Activated T-helper 1 cell treated with anti-CD3 and anti-CD28 coated beads, Interleukin-12 subunit alpha, Interleukin-12 subunit beta, Interleukin-2, Interleukin-4 antibody, amounts not matched to agents 30 ng/mL and 10 ng/mL and 1 ng/mL, durations not matched to agents 14 hours and 24 hours and 36 hours (primary cell): ENCODE measurements at regions not wholly inside any gene's neighbourhood (a gene's known extent, or its start where the extent isn't known, plus 50 kb on each side); places are given as distances from the start of the nearest gene placed in this dataset.

Experiments used
- DNase-seq: peaks from one replicate; pipeline ENCODE4 v3.0.0; 2021; ENCODE audit warnings: low spot score
- H3K27ac Mint-ChIP-seq: one replicate; pipeline ENCODE4 v1.8.0; 2021; ENCODE audit warnings: mild to moderate bottlenecking, mixed read lengths
- H3K27me3 Mint-ChIP-seq: one replicate; pipeline ENCODE4 v1.8.0; 2022; ENCODE audit warnings: mild to moderate bottlenecking, moderate library complexity, mixed read lengths; ENCODE audit not compliant: insufficient read depth
- H3K36me3 Mint-ChIP-seq: one replicate; pipeline ENCODE4 v1.8.0; 2021; ENCODE audit warnings: low read depth, mixed read lengths
- H3K4me1 Mint-ChIP-seq: one replicate; pipeline ENCODE4 v1.8.0; 2021; ENCODE audit warnings: low read depth, mixed read lengths
- H3K4me3 Mint-ChIP-seq: one replicate; pipeline ENCODE4 v1.8.0; 2021; ENCODE audit warnings: mild to moderate bottlenecking, moderate library complexity, mixed read lengths
- H3K9me3 Mint-ChIP-seq: one replicate; pipeline ENCODE4 v1.8.0; 2021; ENCODE audit warnings: mixed read lengths
- intact Hi-C: fragments of 100-400 bp; cut with micrococcal nuclease; formaldehyde crosslinking; loops from one replicate; pipeline ENCODE4 v1.15.1; 2024

DNA sequence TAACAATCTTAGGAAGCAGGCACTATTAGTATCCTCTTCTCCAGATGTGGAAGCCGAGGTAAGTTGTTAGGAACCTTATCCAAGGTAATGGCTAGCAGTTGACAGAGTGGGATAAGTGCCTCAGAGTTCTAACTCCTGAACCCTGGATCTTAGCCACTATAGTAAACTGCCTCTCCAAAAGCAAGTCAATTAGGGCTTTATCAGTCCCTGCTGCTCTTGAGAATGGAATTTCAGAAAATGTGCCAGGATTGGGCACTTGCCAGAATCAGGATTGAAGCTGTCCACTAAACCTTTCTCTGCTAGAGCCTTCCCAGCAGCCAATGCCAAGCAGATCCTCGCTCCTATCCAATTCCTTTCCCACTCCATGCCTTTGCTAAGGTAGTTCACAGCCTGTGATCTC lies 777.5 kb upstream of the POM121L12 start:
- Mint-ChIP-seq H3K27ac (no peak overlapping the region), H3K9me3 (peaks cover 24% of the 10 kb centered on the region), H3K36me3 (no peaks in the 10 kb centered on the region), H3K27me3 (no peaks in the 10 kb centered on the region), H3K4me1 (no peaks in the 10 kb centered on the region), H3K4me3 (no peak overlapping the region)
- DNase-seq: no peak
- intact Hi-C loops: no loop called here

DNA sequence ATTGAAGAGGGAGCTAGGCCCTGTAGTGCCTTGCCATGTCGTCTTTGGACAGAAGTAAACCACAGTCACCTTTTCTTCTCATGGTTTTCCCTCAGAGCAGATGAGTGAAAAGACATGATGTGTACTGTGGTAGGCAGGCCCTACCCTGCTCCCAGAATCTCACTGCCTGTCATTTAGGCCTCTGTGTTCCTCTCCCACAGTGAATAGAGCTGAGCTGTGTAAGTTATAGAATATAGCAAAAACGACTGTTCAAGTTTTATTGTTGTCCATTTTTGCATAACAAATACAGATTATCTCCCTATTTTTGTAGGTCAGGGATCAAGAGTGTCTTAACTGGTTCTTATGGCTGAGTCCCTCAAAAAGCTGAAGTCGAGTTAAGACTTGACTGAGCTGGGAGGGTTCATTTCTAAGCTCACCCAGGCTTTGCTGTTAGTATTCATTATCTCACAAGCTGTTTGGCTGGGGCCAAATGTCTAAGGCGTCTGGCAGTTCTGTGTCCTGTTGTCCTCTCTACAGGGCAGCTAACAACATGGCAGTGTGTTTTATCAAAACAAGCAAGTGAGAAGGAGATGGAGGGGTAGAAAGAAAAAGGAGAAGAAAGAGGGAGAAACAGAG lies 780.9 kb upstream of the POM121L12 start:
- Mint-ChIP-seq H3K9me3 (peaks cover 30% of the 10 kb centered on the region), H3K4me1 (no peaks in the 10 kb centered on the region), H3K36me3 (no peaks in the 10 kb centered on the region), H3K27me3 (no peaks in the 10 kb centered on the region), H3K4me3 (no peak overlapping the region), H3K27ac (no peak overlapping the region)
- DNase-seq: no peak
- intact Hi-C loops: no loop called here

DNA sequence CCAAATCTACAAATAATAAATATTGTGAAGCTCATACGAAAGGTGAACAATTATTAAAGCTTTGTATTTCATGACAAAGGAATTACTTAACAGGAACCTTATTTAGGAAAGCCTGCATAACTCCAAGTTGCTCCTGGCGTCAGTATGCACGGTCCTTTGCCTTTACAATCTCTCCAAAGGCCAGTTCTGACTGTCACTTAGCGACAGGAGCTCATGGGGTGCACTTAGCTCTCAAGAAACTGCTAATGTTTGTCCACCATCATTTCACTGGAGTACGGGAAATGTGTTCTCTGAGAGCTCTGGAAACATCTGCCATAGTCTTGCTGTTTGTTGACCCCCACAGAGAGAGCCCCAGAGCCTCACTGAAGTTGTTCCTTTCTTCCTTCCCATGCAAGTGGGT lies 781.5 kb upstream of the POM121L12 start:
- no peaks in the 10 kb centered on the region for H3K27me3 Mint-ChIP-seq

DNA sequence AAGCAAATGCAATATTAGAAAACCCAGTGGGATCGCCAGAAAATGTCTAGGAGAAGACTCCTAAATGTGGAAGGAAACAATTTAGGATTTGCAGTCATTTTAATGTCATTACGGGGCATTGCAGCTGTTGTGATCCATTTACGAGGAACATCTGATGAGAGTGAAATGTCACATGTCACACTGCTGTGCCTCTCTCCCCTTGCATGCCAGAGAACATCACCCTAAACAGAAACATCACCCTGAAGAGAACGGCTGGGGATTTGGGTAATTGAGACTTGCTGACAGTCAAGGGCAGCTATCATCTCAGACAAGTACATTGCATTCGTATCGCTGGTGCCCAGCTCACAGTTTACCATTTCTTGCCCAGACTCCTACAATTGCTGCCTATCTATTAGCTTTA lies 785.7 kb upstream of the POM121L12 start:
- H3K27me3 Mint-ChIP-seq: no peaks in the 10 kb centered on the region
- no peak overlapping the region for H3K27ac Mint-ChIP-seq

More for the DNA sequence above, 781.5 kb upstream of the POM121L12 start:
- intact Hi-C loops: no loop called here
- no peaks in the 10 kb centered on the region for H3K4me1 Mint-ChIP-seq
- H3K9me3 Mint-ChIP-seq: peaks cover 26% of the 10 kb centered on the region
- no peak for DNase-seq
- H3K36me3 Mint-ChIP-seq: no peaks in the 10 kb centered on the region
- H3K27ac Mint-ChIP-seq: no peak overlapping the region
- H3K4me3 Mint-ChIP-seq: no peak overlapping the region

DNA sequence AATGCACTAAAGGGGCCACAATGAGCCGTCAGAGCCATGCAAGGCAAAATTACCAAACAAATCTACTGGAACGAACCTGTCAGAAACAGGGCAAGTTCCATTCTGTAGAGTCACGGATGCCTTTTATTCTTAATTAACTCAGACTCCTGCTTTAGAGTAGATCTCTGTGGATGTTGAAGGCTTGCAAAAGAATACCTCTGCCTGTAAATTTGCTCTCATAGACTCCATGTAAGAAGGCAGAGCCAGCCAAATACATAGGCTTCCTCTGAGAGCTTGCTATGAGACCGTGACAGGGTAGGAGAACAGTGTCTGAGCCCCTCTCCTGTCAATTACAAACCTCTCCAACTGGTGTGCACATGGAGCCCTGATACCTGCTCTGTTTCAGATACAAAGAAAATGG lies 787.9 kb upstream of the POM121L12 start:
- intact Hi-C loops: no loop called here
- Mint-ChIP-seq H3K9me3 (peaks cover 14% of the 10 kb centered on the region), H3K27ac (no peak overlapping the region), H3K36me3 (no peaks in the 10 kb centered on the region), H3K4me3 (no peak overlapping the region), H3K4me1 (no peaks in the 10 kb centered on the region), H3K27me3 (no peaks in the 10 kb centered on the region)
- no peak for DNase-seq

More for the DNA sequence above, 785.7 kb upstream of the POM121L12 start:
- H3K36me3 Mint-ChIP-seq: no peaks in the 10 kb centered on the region
- H3K4me3 Mint-ChIP-seq: no peak overlapping the region
- intact Hi-C loops: no loop called here
- peaks cover 12% of the 10 kb centered on the region for H3K9me3 Mint-ChIP-seq
- no peak for DNase-seq
- H3K4me1 Mint-ChIP-seq: no peaks in the 10 kb centered on the region

DNA sequence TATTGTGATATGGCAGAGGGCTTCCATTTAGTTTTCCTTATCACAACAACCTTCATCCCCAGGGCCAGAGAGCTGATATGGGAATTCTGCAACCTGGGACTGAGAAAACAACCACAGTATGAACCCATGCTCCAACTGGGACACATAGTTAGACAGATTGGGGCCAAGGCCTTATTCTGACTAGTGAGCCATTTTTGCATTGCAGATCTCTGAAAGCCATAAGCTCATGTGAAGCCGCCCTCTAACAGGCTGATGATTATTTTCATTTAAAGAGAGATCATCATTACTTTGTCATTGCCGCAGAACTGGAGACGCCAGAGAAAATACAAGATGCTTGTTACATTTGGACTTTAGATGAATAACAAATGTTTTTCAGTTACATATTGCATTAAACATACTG lies 791.7 kb upstream of the POM121L12 start:
- Mint-ChIP-seq H3K4me1 (no peaks in the 10 kb centered on the region), H3K27me3 (no peaks in the 10 kb centered on the region), H3K9me3 (peaks cover 17% of the 10 kb centered on the region), H3K27ac (no peak overlapping the region), H3K4me3 (no peak overlapping the region), H3K36me3 (no peaks in the 10 kb centered on the region)
- no peak for DNase-seq
- intact Hi-C loops: no loop called here

DNA sequence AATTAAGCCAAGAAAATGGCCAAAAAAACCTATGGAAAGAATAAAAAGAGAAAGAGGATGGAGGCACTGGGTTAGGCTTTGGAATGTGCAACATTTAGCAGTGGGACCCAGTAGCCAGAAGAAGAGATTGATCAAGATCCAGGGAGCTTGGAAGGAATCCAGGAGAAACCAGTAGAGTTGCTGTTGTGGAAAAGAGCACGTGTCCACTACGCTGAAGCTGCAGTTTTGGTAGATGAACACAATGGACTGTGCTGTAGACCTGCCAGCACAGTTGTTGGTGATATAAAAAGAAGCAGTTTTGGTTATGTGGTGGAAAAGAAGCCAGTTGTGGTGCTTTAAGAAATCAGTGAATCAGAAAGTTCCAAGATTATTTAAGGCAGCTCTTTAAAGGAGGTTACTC lies 802.2 kb upstream of the POM121L12 start:
- H3K36me3 Mint-ChIP-seq: no peaks in the 10 kb centered on the region
- intact Hi-C loops: no loop called here
- no peaks in the 10 kb centered on the region for H3K4me1 Mint-ChIP-seq
- no peak overlapping the region for H3K4me3 Mint-ChIP-seq
- DNase-seq: no peak
- peaks cover 13% of the 10 kb centered on the region for H3K9me3 Mint-ChIP-seq
- no peaks in the 10 kb centered on the region for H3K27me3 Mint-ChIP-seq
- no peak overlapping the region for H3K27ac Mint-ChIP-seq

DNA sequence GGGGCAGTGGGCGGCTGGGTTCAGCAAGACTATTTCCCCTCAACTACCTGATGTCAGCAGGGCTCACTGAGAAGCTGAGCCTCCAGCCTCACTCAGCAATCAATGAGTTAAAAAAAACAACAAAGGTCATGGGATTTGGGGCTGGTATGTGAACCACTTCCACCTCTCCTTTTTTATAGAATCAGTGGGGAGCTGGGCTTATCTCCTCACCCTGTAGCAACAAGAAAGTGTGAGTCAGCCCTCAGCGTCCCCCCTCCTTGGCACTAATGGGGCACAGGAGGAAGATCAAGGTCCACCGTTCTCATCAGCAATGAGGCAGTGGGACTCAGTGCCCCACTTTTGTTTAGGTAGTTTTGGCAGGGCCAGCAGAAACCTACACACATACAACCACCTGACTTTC lies 823.5 kb upstream of the POM121L12 start:
- no peaks in the 10 kb centered on the region for H3K36me3 Mint-ChIP-seq
- intact Hi-C loops: no loop called here
- H3K4me1 Mint-ChIP-seq: no peaks in the 10 kb centered on the region
- H3K4me3 Mint-ChIP-seq: no peak overlapping the region
- no peak for DNase-seq
- H3K27ac Mint-ChIP-seq: no peak overlapping the region
- peaks cover 13% of the 10 kb centered on the region for H3K9me3 Mint-ChIP-seq
- no peaks in the 10 kb centered on the region for H3K27me3 Mint-ChIP-seq

DNA sequence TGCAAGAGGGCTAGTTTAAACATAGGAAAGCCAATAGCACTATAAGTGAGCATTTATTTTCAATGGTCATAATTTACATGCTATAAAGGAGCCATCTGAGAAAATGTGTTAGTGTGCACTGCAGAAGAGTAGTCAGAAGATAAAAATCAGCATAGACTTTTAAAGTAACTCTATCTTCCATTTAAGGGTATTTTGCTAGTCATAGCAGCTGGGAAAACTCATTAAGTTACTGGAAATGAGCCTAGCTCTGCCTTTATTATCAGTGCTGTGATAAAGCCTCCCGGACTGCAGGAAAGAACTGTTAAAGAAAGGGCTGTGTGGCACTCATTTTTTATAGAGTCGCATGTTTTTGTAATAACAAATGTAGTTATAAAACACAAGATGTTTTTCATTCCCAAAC lies 825.8 kb upstream of the POM121L12 start:
- no peaks in the 10 kb centered on the region for H3K27me3 Mint-ChIP-seq
- no peak overlapping the region for H3K4me3 Mint-ChIP-seq
- H3K4me1 Mint-ChIP-seq: no peaks in the 10 kb centered on the region
- DNase-seq: no peak
- intact Hi-C loops: no loop called here
- peaks cover 13% of the 10 kb centered on the region for H3K9me3 Mint-ChIP-seq
- H3K36me3 Mint-ChIP-seq: no peaks in the 10 kb centered on the region
- no peak overlapping the region for H3K27ac Mint-ChIP-seq

DNA sequence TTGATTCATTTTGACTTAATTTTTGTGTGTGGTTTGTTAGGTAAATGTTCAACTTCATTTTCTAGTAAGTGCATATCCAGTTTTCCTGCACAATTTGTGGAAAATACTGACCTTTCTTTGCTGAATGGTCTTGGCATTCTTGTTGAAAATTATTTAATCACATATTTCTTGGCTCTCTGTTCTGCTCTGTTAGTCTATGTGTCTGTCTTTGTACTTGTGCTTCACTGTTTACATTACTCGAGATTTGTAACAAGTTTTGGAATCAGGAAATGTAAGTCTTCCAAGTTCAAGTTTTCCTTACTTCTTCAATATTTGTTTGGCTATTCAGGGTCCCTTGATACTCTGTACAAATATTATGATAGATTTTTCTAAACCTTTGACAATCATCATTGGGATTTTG lies 838.2 kb upstream of the POM121L12 start:
- Mint-ChIP-seq H3K4me1 (no peaks in the 10 kb centered on the region), H3K36me3 (no peaks in the 10 kb centered on the region), H3K9me3 (no peaks in the 10 kb centered on the region), H3K27ac (no peak overlapping the region), H3K4me3 (no peak overlapping the region), H3K27me3 (no peaks in the 10 kb centered on the region)
- intact Hi-C loops: no loop called here
- no peak for DNase-seq

DNA sequence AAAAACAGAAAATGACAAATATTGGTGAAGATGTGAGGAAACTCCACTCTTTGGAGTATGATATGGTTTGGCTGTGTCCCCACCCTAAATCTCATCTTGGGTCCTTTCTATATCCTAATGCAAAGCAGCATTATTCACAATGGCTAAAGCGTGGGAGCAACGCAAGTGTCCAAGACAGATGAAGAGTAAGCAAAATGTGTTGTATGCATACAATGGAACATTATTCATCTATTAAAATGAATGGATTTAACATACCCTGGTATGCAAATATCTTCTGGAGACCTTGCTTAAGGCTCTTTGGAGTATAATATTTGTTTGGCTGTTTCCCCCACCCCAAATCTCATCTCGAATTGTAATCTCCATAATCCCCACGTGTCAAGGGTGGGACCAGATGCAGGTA lies 839.8 kb upstream of the POM121L12 start:
- intact Hi-C loops: no loop called here

DNA sequence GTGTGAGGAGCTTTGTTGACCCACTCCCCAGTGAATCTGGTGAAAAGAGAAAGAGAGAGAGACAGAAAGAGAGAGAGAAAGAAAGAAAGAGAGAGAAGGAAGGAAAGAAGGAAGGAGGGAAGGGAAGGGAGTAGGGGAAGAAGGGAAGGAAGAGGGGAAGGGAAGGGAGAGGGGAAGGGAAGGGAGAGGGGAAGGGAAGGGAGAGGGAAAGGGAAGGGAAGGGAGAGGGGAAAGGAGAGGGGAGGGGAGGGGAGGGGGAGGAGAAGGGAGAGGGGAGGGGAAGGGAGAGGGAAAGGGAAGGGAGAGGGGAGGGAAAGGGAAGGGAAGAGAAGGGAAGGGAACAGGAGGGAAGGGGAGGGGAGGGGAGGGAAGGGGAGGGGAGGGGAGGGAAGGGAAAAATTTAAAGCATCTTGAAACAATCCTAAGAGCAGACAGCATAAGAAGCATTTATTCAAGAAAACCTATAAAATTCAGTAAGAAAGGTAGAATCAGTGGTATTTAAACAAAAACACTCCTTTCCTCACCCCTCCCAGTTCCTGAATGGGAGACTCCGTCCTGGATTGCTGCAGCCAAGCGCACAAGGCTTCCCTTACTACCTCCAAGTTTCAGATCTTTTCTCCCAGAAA lies 846.2 kb upstream of the POM121L12 start:
- Mint-ChIP-seq H3K27me3 (no peaks in the 10 kb centered on the region), H3K4me3 (no peak overlapping the region), H3K4me1 (no peaks in the 10 kb centered on the region), H3K9me3 (peaks cover 5% of the 10 kb centered on the region), H3K36me3 (no peaks in the 10 kb centered on the region), H3K27ac (no peak overlapping the region)
- DNase-seq: no peak
- intact Hi-C loops: no loop called here

More for the DNA sequence above, 839.8 kb upstream of the POM121L12 start:
- no peak overlapping the region for H3K4me3 Mint-ChIP-seq
- no peak for DNase-seq
- H3K4me1 Mint-ChIP-seq: no peaks in the 10 kb centered on the region
- no peaks in the 10 kb centered on the region for H3K9me3 Mint-ChIP-seq
- H3K27me3 Mint-ChIP-seq: no peaks in the 10 kb centered on the region
- no peaks in the 10 kb centered on the region for H3K36me3 Mint-ChIP-seq
- H3K27ac Mint-ChIP-seq: no peak overlapping the region

DNA sequence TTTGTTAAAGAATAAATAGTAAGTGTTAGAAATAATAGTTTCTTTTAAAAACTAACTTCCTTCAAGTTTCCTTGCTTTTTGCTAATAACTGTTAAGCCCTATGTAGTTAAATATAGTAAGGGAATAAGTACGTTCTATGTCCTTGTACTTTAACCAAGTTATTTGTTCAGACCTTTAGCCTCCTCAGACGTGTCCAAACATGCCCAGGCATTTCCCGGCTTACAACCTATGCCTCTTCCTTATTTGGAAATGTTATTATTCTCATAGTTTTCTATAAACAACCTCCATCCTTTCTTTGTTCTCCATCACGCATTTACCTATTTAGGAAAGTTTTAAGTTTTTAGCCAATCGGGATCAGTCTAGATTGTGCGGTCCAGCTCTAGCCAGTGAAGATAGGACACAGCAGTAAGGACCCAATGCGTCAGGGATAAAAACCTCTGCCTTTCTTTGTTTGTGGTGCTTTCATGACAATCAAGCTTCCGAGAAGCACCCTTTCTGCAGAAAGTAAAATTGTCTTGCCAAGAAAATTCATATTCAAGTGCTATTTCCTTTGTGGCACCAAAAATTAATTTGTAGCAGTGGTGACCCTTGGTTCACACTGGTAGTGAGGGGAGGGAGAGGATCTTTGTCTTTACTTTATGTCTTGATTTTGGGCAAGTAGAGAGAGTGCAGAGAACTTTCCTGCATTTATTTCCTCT lies 851.3 kb upstream of the POM121L12 start:
- no peak overlapping the region for H3K27ac Mint-ChIP-seq

More for the DNA sequence above, 851.3 kb upstream of the POM121L12 start:
- no peaks in the 10 kb centered on the region for H3K36me3 Mint-ChIP-seq
- intact Hi-C loops: no loop called here
- no peak for DNase-seq
- H3K9me3 Mint-ChIP-seq: peaks cover 5% of the 10 kb centered on the region
- H3K27me3 Mint-ChIP-seq: no peaks in the 10 kb centered on the region
- no peaks in the 10 kb centered on the region for H3K4me1 Mint-ChIP-seq
- no peak overlapping the region for H3K4me3 Mint-ChIP-seq
